Astrocyte (in vitro differentiated cells and primary cell): ENCODE measurements at regions not wholly inside any gene's neighbourhood (a gene's known extent, or its start where the extent isn't known, plus 50 kb on each side); places are given as distances from the start of the nearest gene placed in this dataset.

Source experiments
- EZH2 ChIP-seq: IDR thresholded peaks from 2 replicates; pipeline ENCODE4 v1.6.1; 2012; ENCODE audit warnings: mild to moderate bottlenecking, low read length, inconsistent platforms; ENCODE audit not compliant: insufficient read depth
- TF ChIP-seq, protein P1 (sequence below): IDR thresholded peaks from 2 replicates; pipeline ENCODE4 v1.5.1; 2011; ENCODE audit warnings: low read depth, mild to moderate bottlenecking, inconsistent platforms, low read length, moderate library complexity; ENCODE audit not compliant: insufficient read depth

DNA sequence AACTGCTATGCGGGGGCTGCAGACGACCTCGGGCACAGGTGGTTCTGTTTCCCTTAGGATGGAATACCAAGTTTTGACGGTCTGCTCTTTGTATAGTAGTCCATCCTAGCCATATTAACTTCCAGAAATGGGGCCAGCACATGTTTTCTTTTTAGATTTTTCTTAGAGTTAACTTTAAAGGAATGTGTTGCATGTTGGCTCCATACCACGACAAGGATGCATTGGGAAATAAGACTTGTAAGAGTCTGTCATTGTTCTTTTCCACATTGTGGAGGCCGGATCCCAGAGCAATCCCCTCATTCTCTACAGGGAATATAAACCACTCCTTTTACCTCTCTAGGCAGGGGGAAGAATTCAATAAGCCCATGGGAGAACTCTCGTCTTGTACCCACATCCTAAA is 87.1 kb upstream of the PLSCR4 start:
- no peak for TF ChIP-seq EZH2
- TF ChIP-seq, protein P1, sequence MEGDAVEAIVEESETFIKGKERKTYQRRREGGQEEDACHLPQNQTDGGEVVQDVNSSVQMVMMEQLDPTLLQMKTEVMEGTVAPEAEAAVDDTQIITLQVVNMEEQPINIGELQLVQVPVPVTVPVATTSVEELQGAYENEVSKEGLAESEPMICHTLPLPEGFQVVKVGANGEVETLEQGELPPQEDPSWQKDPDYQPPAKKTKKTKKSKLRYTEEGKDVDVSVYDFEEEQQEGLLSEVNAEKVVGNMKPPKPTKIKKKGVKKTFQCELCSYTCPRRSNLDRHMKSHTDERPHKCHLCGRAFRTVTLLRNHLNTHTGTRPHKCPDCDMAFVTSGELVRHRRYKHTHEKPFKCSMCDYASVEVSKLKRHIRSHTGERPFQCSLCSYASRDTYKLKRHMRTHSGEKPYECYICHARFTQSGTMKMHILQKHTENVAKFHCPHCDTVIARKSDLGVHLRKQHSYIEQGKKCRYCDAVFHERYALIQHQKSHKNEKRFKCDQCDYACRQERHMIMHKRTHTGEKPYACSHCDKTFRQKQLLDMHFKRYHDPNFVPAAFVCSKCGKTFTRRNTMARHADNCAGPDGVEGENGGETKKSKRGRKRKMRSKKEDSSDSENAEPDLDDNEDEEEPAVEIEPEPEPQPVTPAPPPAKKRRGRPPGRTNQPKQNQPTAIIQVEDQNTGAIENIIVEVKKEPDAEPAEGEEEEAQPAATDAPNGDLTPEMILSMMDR: no peak
